AG08396 (cell line): ENCODE measurements at regions not wholly inside any gene's neighbourhood (a gene's known extent, or its start where the extent isn't known, plus 50 kb on each side); places are given as distances from the start of the nearest gene placed in this dataset.
A peak's percentile ranks its signal among the peaks of the same experiment; 100 is the strongest.
"Not testable (repeated sequence)": the region's sequence is repeated elsewhere in the genome, so short reads cannot be mapped to it uniquely, and the experiment has no call there.

ENCODE experiments used
- DNase-seq: peaks from one replicate; pipeline ENCODE4 v3.0.0; 2012; ENCODE audit warnings: low spot score, mixed read lengths

GRCh38 chr11:47928426-47928825 lies 51.9 kb upstream of the PTPRJ start:
- no peak for DNase-seq

GRCh38 chr11:47924184-47924691 lies 56.1 kb upstream of the PTPRJ start:
- DNase-seq: peak; percentile 49

- no peak for DNase-seq
Observed at GRCh38 chr11:47923667-47924066, 56.7 kb upstream of the PTPRJ start.

GRCh38 chr11:47921080-47921555 lies 59.2 kb upstream of the PTPRJ start:
- DNase-seq: not testable (repeated sequence)

GRCh38 chr11:47918882-47919495 lies 61.4 kb upstream of the PTPRJ start:
- peak; percentile 31 for DNase-seq

GRCh38 chr11:47918370-47918690 lies 62.0 kb upstream of the PTPRJ start:
- no peak for DNase-seq

GRCh38 chr11:47917599-47918369 lies 62.6 kb upstream of the PTPRJ start:
- peak; percentile 90 for DNase-seq

- no peak for DNase-seq
Observed at GRCh38 chr11:47916361-47916841, 64.0 kb upstream of the PTPRJ start.

GRCh38 chr11:47915783-47916182 lies 64.6 kb upstream of the PTPRJ start:
- DNase-seq: no peak

- DNase-seq: no peak
Observed at GRCh38 chr11:47915374-47915773, 65.0 kb upstream of the PTPRJ start.

- no peak for DNase-seq
Observed at GRCh38 chr11:47914743-47915142, 65.6 kb upstream of the PTPRJ start.

GRCh38 chr11:47913529-47914244 lies 65.5 kb upstream of the NUP160 start:
- DNase-seq: no peak

- no peak for DNase-seq
Observed at GRCh38 chr11:47912843-47913437, 64.8 kb upstream of the NUP160 start.

- no peak for DNase-seq
Observed at GRCh38 chr11:47911149-47911548, 63.0 kb upstream of the NUP160 start.

GRCh38 chr11:47908198-47908597 lies 60.0 kb upstream of the NUP160 start:
- DNase-seq: no peak

GRCh38 chr11:47907499-47907898 lies 59.3 kb upstream of the NUP160 start:
- no peak for DNase-seq

- DNase-seq: no peak
Observed at GRCh38 chr11:47906066-47906465, 57.9 kb upstream of the NUP160 start.

- DNase-seq: no peak
Observed at GRCh38 chr11:47905358-47906059, 57.4 kb upstream of the NUP160 start.

- DNase-seq: no peak
Observed at GRCh38 chr11:47904808-47905207, 56.7 kb upstream of the NUP160 start.

GRCh38 chr11:47904048-47904447 lies 55.9 kb upstream of the NUP160 start:
- DNase-seq: peak; percentile 36

- no peak for DNase-seq
Observed at GRCh38 chr11:47899801-47900200, 51.7 kb upstream of the NUP160 start.
